OCI-LY7 (cell line): ENCODE measurements at regions not wholly inside any gene's neighbourhood (a gene's known extent, or its start where the extent isn't known, plus 50 kb on each side); places are given as distances from the start of the nearest gene placed in this dataset.

Experiments
- CTCF ChIP-seq: fragments of 200-600 bp; sonication (generic); conservative IDR thresholded peaks from 2 replicates; pipeline ENCODE4 v1.5.1; 2014; ENCODE audit warnings: mild to moderate bottlenecking, antibody characterized with exemption, low read length, moderate library complexity, mixed read lengths
- EZH2phosphoT487 ChIP-seq: fragments of 200-600 bp; sonication (generic); IDR thresholded peaks from 2 replicates; pipeline ENCODE4 v1.6.1; 2018; ENCODE audit warnings: low read depth, borderline replicate concordance, mild to moderate bottlenecking, mixed run types, antibody characterized with exemption, low read length, moderate library complexity, mixed read lengths

- no peak for TF ChIP-seq CTCF
- TF ChIP-seq EZH2phosphoT487: no peak
These were observed 2596.2 kb downstream of the PCDH9 start for GRCh38 chr13:64633948-64634347.
